CD4-positive, alpha-beta T cell treated with Interleukin-17A for 4 hours (primary cell): ENCODE measurements at regions not wholly inside any gene's neighbourhood (a gene's known extent, or its start where the extent isn't known, plus 50 kb on each side); places are given as distances from the start of the nearest gene placed in this dataset.
"Not testable (repeated sequence)": the region's sequence is repeated elsewhere in the genome, so short reads cannot be mapped to it uniquely, and the experiment has no call there.

Experiments used
- DNase-seq: peaks from one replicate; pipeline ENCODE4 v3.0.0-alpha.2; 2020; ENCODE audit warnings: mixed read lengths

DNA sequence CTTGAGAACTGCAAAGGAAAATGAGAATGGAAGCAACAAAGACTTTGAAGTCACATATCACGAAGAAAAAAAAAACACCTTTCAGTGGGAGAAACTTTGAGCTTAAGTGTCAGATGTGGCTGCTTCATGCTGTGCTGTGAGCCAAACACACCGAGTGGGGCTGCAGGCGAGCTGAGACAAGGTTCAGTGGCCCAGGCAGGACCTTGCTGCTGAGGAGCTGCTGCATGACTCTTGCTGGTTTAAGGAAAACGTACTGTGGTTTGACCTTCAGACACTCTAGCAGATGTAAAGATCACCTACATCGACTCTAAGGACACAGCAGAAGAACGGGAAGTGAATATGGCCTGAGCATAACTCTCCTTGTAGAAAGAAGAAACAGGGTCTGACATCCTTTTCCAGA, 118.1 kb upstream of the OR4E1 start:
- peak; percentile 14 for DNase-seq

DNA sequence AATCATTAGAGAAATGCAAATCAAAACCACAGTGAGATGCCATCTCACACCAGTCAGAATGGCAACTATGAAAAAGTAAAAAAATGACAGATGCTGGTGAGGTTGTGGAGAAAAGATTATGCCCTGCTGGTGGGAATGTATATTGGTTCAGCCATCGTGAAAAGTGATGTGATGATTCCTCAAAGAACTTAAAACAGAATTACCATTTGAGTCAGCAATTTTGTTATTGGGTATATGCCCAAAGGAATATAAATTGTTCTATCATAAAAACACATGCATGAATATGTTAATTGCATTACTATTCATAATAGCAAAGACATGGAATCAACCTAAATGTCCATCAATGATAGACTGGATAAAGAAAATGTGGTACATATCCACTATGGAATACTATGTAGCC, 115.1 kb upstream of the OR4E1 start:
- not testable (repeated sequence) for DNase-seq

DNA sequence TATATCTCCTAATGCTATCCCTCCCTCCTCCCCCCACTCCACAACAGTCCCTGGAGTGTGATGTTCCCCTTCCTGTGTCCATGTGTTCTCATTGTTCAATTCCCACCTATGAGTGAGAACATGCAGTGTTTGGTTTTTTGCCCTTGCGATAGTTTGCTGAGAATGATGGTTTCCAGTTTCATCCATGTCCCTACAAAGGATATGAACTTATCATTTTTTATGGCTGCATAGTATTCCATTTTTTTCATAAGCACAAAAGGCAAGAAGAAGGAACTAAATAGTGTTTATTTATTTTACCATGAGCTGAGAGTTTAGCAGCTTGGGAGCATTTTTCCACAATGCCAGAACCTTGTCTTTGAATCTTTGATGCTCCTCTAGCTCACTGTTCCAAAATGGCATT, 113.6 kb upstream of the OR4E1 start:
- DNase-seq: not testable (repeated sequence)

DNA sequence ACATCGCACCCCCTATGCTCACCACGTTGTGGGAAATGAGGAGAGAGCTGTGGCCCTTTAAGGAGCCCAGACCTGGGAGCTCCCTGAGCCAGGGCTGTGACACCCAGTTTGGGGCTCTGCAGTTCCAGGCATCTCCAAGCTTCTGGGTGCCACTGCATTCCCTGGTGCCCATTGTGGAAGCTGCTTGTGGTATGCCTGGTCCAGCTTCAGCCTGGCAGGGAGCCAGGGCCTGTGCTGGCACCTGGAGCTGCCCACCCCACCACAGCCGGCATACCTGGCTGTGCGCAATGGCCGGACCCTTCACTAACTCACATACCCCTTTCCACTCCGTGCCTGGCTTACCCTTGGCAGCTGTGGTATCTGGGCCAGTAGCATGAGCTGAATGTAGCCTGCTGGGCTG, 107.9 kb upstream of the OR4E1 start:
- DNase-seq: no peak

DNA sequence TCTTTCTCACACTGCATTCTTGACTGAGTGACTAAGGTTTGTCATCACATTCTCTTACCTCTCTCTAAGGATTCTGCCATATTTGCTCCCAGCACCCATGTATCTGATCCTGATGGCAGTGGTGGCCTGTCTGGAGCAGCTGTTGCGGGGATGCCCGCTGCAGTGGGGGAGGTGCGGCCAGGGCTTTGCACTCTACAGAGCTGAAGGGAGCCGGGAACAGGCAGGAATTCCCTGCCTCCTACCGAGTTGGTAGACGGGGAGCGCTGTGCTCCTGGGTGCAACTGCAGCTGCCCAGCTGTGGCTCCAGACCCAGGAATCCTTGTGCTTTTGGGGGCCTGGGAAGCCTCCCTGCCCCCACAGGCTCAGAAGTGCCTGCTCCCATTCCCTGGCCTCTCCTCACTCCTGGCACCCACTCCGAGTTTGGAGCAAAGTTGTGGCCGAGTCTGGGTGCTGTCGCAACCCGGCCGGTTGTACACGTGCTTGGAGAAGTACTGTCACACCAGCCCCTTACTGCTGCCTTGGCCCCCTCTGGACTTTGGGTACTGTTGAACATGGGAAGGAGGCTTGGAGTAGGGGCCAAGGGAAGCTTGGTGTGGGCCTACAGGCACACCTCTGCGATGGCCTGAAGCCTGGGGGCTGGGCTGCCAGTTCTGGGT, 106.9 kb upstream of the OR4E1 start:
- no peak for DNase-seq

DNA sequence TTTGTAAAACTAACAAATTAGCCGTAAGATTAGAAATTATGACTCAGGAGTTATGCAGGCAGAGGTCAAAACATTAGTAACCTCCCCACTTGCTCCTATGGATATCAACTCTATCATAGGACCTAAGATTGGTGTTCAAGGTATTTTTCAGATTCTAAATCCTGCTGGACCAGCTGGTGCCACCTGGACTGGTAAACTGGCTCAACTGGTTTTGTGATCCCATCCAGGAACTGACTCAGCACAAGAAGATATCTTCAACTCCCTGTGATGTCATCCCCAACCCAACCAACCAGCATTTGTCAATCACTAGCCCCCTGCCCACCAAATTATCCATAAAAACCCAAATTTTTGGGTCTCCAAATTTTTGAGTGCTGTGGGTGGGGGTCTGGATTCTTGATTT, 98.1 kb upstream of the OR4E1 start:
- DNase-seq: no peak

DNA sequence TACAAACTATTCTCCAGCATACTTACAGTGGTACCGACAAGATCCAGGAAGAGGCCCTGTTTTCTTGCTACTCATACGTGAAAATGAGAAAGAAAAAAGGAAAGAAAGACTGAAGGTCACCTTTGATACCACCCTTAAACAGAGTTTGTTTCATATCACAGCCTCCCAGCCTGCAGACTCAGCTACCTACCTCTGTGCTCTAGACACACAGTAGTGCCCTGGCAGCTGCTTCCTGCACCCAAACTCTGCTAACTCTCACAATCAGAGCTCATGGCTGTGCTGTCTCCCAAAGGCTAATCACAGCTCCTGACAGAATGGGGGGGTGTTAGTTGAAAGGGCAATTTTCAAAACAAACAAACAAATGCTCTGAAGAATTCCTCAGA, 95.2 kb upstream of the OR4E1 start:
- DNase-seq: no peak

DNA sequence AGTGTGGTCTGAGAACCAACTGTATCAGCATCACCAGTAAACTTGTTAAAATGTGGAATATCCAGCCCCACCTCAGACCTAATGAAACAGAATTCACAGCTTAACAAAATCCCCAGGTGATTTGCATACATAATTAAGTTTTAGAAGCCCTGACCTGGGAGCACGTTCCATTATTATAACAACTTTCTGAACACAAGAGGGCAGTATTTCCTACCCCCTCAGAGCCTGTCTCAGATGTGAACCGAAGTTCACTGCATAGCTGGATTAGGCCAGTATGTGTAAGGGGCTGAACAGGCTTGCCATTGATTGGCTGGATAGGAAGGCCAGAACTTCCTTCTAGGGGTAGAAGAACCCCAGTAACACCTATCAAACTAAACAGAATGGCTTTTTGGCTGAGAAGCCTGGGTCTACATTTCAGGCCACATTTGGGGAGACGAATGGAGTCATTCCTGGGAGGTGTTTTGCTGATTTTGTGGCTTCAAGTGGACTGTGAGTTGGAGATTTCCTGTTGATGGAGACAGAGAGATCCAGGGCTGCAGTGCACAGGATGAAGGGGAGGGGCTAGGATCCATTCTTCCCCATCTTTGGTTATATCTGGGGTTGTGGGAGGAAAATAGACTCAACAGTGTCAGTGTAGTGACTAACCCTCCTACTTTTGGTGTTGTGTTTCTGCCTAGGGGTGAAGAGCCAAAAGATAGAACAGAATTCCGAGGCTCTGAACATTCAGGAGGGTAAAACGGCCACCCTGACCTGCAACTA, 94.7 kb upstream of the OR4E1 start:
- DNase-seq: no peak

DNA sequence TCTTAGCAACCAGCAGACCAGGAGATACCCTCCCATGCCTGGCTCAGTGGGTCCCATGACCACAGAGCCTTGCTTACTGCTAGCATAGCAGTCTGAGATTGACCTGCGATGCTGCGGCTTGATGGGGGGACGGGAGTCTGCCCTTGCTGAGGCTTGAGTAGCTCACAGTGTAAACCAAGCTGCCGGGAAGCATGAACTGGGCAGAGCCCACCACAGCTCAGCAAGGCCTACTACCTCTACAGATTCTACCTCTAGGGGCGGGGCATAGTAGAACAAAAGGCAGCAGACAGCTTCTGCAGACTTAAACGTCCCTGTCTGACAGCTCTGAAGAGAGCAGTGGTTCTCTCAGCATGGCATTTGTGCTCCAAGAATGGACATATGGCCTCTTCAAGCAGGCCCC, 86.7 kb upstream of the OR4E1 start:
- not testable (repeated sequence) for DNase-seq

DNA sequence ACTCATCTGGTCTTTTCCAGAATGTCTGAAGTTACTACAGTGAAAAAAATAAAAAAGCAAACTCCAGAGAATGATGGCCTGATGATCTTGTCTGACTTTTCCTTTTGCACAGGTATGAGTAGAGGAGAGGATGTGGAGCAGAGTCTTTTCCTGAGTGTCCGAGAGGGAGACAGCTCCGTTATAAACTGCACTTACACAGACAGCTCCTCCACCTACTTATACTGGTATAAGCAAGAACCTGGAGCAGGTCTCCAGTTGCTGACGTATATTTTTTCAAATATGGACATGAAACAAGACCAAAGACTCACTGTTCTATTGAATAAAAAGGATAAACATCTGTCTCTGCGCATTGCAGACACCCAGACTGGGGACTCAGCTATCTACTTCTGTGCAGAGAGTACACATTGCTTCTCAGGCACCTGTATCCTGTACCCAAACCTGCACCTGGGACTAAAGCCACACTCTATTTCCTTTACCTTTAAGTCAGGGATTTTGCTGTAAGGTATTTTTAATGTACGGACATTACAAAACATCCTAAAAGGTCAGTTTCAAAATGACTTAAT, 75.8 kb upstream of the OR4E1 start:
- no peak for DNase-seq

DNA sequence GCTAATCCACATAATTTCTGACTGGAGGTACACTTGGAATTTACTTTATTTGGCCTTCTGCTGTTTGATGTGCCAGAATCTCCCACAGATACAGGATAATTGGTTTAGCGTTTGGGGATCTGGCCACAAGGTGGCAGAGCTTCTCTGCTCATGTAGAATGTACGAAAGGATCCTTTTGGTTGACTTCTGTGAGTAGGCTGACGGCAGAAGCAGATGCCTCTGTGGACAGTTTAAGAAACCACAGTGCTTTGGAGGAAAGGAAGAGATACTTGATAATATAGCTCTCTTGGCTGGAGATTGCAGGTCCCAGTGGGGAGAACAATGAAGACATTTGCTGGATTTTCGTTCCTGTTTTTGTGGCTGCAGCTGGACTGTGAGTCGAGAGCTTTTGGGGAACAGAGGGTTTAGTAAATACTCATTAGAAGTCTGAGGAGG, 75.3 kb upstream of the OR4E1 start:
- DNase-seq: peak; percentile 63

DNA sequence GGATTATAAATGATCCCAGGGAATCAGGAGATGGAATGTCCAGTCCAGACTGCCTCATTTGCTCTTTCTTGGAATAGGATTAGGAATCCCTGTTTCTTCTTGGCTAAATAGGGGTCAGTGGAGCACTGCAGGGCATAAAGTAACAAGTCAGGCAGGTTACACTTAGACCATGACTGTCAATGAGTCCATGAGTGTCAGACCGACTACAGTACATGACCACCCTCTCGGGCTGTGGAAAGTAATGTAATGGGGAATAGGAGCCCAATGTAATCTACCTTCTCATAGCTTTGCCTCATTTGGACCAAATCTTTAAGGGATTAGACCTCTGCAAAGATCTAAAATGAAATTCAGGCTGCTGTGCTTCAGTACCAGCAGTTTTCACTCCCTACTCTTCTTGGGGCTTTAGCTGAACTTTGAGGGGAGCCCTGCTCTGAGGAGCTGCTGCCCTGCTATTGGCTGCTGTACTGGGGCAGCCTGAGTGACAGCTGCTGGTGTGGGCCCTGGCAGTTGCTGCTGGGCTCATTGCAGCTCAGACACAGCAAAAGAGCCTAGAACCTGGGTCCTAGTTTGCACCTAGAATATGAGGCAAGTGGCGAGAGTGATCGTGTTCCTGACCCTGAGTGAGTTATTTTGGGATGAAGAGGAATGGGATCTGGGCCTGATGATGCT, 62.2 kb upstream of the OR4E1 start:
- DNase-seq: peak; percentile 37

DNA sequence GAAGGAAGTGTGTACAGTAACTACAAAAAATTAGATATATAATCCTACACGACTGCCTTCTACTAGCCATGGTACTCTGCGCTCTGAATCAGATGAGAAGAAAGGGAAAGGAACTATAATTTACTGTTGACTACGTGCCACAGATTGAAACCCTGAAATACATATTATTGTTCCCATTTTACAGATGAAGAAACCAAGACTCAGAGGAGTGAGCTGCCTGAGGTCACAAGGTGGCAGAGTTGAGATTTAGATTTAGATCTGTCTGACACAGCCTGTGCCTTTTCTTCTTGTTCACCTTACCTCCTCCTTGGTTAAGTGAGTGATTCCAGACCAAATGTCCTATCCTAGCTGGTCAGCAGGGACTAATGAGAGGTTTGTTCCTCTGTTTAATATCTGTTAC, 61.6 kb upstream of the OR4E1 start:
- DNase-seq: no peak

DNA sequence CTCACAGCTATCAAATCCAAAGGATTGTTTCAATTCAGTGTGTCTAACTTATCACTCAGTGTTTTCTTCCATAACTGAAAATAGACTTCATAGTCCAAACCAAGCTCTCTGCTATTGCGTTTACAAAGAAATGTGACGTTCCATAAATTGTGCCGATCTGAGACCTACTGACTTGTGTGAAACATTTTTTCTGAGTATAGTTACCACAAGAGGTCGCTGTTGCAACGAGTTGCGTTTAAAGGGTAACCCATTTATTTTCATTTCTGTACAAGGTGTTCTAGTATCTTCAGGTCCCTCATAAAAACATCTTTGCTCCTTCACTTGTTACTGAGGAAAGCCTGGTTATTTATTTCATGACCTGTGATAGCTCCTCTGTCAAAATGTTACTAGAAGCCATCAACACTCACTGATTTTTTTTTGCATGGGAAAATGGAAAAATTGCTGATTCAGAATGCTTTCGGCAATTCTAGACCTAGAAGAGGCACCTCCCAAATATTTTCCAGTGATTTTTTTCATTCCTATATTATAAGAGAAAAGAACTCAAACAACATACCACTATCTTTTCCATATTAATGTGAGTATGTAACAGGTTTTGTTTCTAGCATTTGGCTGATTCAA, 60.9 kb upstream of the OR4E1 start:
- DNase-seq: peak; percentile 48

DNA sequence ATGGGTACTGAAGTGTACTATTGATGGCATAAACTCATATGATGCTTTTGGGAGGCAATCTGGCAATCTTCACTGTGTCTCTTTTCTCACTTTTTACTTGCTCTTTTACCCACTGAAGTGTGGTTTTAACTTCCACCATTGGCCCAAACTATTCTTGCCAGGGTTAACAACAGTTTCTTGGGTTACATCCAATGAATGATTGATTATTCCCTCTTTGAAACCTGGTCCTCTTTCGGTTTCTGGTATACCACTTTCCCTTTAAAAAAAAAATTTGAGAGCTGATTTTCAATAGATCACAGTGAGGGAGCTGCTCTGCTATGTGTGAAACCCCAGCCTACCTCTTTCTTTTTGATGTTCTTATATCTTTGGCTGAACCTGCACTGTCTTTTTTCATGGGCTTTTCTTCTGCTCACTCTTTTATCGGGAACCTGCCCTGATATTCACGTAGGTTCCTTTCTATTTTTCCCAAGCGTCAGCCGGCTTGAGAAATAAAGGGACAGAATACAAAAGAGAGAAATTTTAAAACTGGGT, 56.1 kb upstream of the OR4E1 start:
- no peak for DNase-seq

DNA sequence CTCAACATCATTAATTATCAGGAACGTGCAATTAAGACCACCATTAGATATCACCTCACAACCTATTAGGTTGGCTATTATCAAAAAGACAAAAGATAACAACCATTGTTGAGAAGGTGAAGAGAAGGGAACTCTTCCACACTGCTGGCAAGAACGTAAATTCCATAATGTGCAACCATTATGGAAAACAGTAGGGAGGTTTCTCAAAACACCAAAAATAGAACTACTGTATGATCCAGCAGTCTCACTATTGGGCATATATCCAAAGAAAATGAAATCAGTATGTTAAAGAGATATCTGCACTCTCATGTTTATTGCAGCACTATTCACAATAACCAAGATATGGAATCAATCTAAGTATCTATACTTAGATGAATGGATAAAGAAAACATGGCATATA, 51.6 kb upstream of the OR4E1 start:
- DNase-seq: no peak

DNA sequence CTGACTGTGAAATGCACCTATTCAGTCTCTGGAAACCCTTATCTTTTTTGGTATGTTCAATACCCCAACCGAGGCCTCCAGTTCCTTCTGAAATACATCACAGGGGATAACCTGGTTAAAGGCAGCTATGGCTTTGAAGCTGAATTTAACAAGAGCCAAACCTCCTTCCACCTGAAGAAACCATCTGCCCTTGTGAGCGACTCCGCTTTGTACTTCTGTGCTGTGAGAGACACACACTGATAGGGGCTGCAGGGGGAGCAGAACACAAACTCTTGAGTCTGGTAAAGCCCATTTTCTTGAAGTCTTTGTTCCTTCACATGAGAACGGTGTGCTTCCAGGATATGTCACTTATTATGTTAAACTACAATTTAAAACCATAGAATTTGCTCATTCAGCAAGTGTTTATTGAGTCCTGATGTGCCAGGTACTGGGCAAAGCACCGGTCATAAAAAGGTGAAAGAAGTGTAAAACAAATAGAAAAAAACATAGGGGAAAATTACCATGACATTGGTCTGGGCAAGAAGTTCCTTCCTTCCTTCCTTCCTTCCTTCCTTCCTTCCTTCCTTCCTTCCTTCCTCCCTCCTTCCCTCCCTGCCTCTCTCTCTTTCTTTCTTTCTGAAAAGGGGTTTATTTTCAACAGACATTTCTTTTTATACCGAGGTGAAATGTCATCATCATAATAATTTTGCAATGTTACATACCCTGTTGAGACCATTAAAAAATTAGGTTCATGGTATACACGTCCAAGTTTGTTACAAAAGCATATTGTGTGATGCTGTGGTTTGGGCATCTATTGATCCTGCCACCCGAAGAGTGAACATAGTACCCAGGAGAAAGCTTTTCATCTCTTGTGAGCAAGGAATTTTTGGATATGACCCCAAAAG, 50.7 kb upstream of the OR4E1 start:
- DNase-seq: no peak

DNA sequence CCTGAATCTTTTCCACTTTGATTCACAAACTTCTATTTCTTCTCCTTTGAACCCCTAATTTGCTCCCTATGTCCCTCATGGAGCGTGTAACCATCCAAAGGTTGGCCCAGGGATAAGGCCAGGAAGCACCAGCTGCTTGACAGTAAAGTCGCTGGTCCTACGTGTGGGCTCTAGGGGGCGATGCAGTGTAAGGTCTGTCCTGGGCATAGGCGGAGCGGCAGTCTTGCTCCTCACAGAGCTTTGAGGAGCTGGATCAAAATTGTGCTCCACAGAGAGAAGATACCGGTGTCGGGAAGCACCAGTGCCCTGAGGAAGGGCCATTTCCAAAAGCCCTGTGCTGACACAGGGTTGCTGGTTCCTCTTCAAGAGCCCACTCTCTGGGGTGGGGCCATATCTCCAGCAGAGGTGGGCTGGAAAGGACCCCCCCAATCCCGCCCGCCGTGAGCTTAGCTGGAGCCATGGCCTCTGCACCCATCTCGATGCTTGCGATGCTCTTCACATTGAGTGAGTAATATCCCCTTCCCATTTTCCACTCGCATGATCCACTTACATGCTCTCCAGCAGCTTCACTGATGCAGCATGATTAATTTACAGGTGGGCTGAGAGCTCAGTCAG, 49.9 kb upstream of the OR4E1 start:
- peak; percentile 58 for DNase-seq
